ENCODE measurements at regions not wholly inside any gene's neighbourhood (a gene's known extent, or its start where the extent isn't known, plus 50 kb on each side); places are given as distances from the start of the nearest gene placed in this dataset.

GRCh38 chr12:124201248-124201647 lies 93.6 kb upstream of the RFLNA start:
- H3K27ac ChIP-seq: no peak overlapping the region
- H3K4me1 ChIP-seq: no peaks in the 10 kb centered on the region
- no peak for DNase-seq
- peaks cover 0 to 21% (median 13%) of the 10 kb centered on the region in 4 donors for H3K9me3 ChIP-seq
- no peak overlapping the region for H3K4me3 ChIP-seq
- intact Hi-C loops (cut with DNase I; ENCODE audit: low total_unique reads): no loop called here
- TF ChIP-seq CTCF (IDR thresholded peaks at IDR 0.05) (no peak), EP300 (IDR thresholded peaks at IDR 0.05) (no peak), POLR2A (IDR thresholded peaks at IDR 0.05) (no peak), POLR2AphosphoS5 (IDR thresholded peaks at IDR 0.05) (no peak)
- H3K27me3 ChIP-seq: no peaks in the 10 kb centered on the region
- WGBS, 5 donors: 91 to 100% (median 97%) methylated on average over 1 of the region's 1 CpG
- H3K36me3 ChIP-seq: no peaks in the 10 kb centered on the region

- 64 to 76% (median 70%) methylated on average over 5 of the region's 5 CpGs for WGBS, 5 donors
These were observed 91.7 kb upstream of the RFLNA start for GRCh38 chr12:124203176-124203575.

GRCh38 chr12:124205405-124205804 lies 89.5 kb upstream of the RFLNA start:
- no peaks in the 10 kb centered on the region for H3K4me1 ChIP-seq

More at GRCh38 chr12:124203176-124203575, 91.7 kb upstream of the RFLNA start:
- intact Hi-C loops (cut with DNase I; ENCODE audit: low total_unique reads): no loop called here
- Histone ChIP-seq H3K27ac (no peak overlapping the region), H3K9me3 (peaks cover 0 to 11% (median 6%) of the 10 kb centered on the region in 4 donors), H3K27me3 (no peaks in the 10 kb centered on the region), H3K4me1 (no peaks in the 10 kb centered on the region), H3K4me3 (no peak overlapping the region), H3K36me3 (no peaks in the 10 kb centered on the region)
- no peak for DNase-seq
- TF ChIP-seq POLR2A (IDR thresholded peaks at IDR 0.05) (no peak), POLR2AphosphoS5 (IDR thresholded peaks at IDR 0.05) (no peak), EP300 (IDR thresholded peaks at IDR 0.05) (no peak), CTCF (IDR thresholded peaks at IDR 0.05) (no peak)

GRCh38 chr12:124207049-124207448 lies 87.8 kb upstream of the RFLNA start:
- Histone ChIP-seq H3K4me1 (no peaks in the 10 kb centered on the region), H3K27me3 (no peaks in the 10 kb centered on the region), H3K4me3 (no peak overlapping the region), H3K9me3 (peaks cover 0 to 11% (median 8%) of the 10 kb centered on the region in 4 donors), H3K27ac (no peak overlapping the region), H3K36me3 (no peaks in the 10 kb centered on the region)
- intact Hi-C loops (cut with DNase I; ENCODE audit: low total_unique reads): no loop called here
- 72 to 89% (median 83%) methylated on average over 1 of the region's 1 CpG for WGBS, 5 donors
- DNase-seq: no peak
- TF ChIP-seq CTCF (IDR thresholded peaks at IDR 0.05): no peak
- no peak for TF ChIP-seq POLR2AphosphoS5 (IDR thresholded peaks at IDR 0.05)
- TF ChIP-seq EP300 (IDR thresholded peaks at IDR 0.05): no peak
- TF ChIP-seq POLR2A (IDR thresholded peaks at IDR 0.05): no peak

More at GRCh38 chr12:124205405-124205804, 89.5 kb upstream of the RFLNA start:
- no peak for TF ChIP-seq POLR2A (IDR thresholded peaks at IDR 0.05)
- TF ChIP-seq EP300 (IDR thresholded peaks at IDR 0.05): no peak
- TF ChIP-seq CTCF (IDR thresholded peaks at IDR 0.05): no peak
- no peak for TF ChIP-seq POLR2AphosphoS5 (IDR thresholded peaks at IDR 0.05)
- Histone ChIP-seq H3K27me3 (no peaks in the 10 kb centered on the region), H3K4me3 (no peak overlapping the region), H3K27ac (no peak overlapping the region), H3K36me3 (no peaks in the 10 kb centered on the region), H3K9me3 (peaks cover 0 to 11% (median 6%) of the 10 kb centered on the region in 4 donors)
- DNase-seq: no peak
- 88 to 97% (median 94%) methylated on average over 2 of the region's 2 CpGs for WGBS, 5 donors
- intact Hi-C loops (cut with DNase I; ENCODE audit: low total_unique reads): no loop called here
